SJCRH30 (cell line): ENCODE measurements at regions not wholly inside any gene's neighbourhood (a gene's known extent, or its start where the extent isn't known, plus 50 kb on each side); places are given as distances from the start of the nearest gene placed in this dataset.

Experiments used
- DNase-seq, 2 experiments: peaks; one replicate each; pipeline ENCODE4 v3.0.0-alpha.2; 2015 to 2020
- H3K27ac ChIP-seq: fragments of 250-450 bp; sonication (Bioruptor Pico); 2 replicates; pipeline ENCODE4 v1.5.1; 2020; ENCODE audit warnings: mild to moderate bottlenecking, moderate library complexity
- H3K27me3 ChIP-seq: fragments of 250-450 bp; sonication (Bioruptor Pico); 2 replicates; pipeline ENCODE4 v1.5.1; 2020; ENCODE audit warnings: mild to moderate bottlenecking, moderate library complexity
- H3K36me3 ChIP-seq: fragments of 250-450 bp; sonication (Bioruptor Pico); 2 replicates; pipeline ENCODE4 v1.5.1; 2020; ENCODE audit warnings: mild to moderate bottlenecking, moderate library complexity
- H3K4me1 ChIP-seq: fragments of 250-450 bp; sonication (Bioruptor Pico); 2 replicates; pipeline ENCODE4 v1.5.1; 2020; ENCODE audit warnings: mild to moderate bottlenecking, moderate library complexity
- H3K4me3 ChIP-seq: fragments of 250-450 bp; sonication (Bioruptor Pico); 2 replicates; pipeline ENCODE4 v1.5.1; 2020; ENCODE audit warnings: mild to moderate bottlenecking, moderate library complexity
- H3K9me3 ChIP-seq: fragments of 250-450 bp; sonication (Bioruptor Pico); replicated peaks from 2 replicates; pipeline ENCODE4 v1.5.1; 2020; ENCODE audit warnings: mild to moderate bottlenecking, moderate library complexity

DNA sequence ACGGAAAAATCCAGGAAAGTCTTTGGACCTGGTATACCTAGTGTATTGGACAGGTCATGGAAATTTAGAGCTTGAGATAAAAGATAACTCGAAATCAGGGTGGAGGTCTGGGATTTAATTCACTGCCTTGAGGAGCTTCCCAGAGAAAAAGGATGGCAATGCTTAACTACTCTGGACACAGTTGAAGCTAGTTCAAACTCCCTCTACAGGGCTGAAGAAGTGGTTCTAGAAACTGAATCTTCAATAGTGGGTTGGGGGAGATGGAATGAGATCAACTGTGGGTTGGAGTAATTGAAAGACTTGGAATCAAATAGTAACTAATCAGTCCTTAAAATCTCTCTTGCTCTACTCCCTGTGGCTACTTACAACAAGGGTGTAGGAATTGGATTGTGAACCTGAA is 600.1 kb downstream of the IRS1 start:
- Histone ChIP-seq H3K27me3 (no peaks in the 10 kb centered on the region), H3K4me1 (peaks cover 6% of the 10 kb centered on the region; the same call in 1 of the 2 replicates), H3K27ac (no peak overlapping the region), H3K9me3 (0 out of 2 replicates have a peak, but pooled peaks cover 4% of the 10 kb centered on the region), H3K4me3 (no peak overlapping the region), H3K36me3 (no peaks in the 10 kb centered on the region)
- no peak for DNase-seq

DNA sequence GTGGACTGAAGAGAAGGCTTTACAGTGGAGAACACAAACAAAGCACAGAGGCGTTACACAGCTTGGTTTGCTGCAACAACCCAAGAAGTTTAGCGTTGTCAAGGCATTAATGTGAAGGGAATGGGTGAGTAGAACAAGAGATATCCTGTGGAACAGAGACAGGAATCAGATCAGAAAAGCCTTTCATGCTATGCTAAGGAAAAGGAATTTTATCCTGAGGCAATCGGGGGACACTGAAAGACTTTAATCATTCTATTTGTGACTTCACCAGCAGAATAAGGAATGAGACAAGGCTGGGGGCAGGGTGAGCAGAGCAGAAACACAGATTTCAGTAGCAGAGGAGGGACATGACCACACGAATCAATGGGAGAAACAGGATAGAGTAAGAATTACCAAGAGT is 600.7 kb downstream of the IRS1 start:
- Histone ChIP-seq H3K27me3 (no peaks in the 10 kb centered on the region), H3K4me1 (peaks cover 6% of the 10 kb centered on the region; the same call in 1 of the 2 replicates), H3K36me3 (no peaks in the 10 kb centered on the region), H3K9me3 (0 out of 2 replicates have a peak, but pooled peaks cover 4% of the 10 kb centered on the region), H3K27ac (no peak overlapping the region), H3K4me3 (no peak overlapping the region)
- DNase-seq = no peak

- Histone ChIP-seq H3K4me1 (peaks cover 51% of the 10 kb centered on the region), H3K9me3 (no peaks in the 10 kb centered on the region), H3K4me3 (peak overlapping the region; percentile 14), H3K36me3 (no peaks in the 10 kb centered on the region), H3K27ac (peak overlapping the region; percentile 64), H3K27me3 (no peaks in the 10 kb centered on the region)
- peak; percentile 95 to 98 for DNase-seq
Measured at GRCh38 chr2:226190479-226191252, 609.0 kb downstream of the IRS1 start.

DNA sequence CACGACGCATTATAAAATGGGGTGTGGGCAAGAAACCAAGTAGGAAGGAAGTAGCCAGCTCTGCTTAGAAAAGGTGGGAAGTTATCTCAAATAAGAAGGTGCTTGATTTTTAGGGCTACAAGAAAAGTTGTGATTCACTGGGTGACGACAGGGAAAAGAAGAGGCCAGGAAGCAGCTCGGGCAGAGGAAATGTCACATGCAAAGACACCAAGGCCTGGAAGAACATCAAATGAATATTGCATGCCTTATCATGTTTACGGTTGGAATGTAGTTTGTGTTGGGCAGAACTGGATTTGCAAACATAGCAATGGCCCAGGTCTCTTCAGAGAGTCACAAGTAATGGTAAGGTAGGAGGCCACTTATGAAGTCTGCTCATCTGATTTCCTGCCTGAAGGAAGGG is 610.6 kb downstream of the IRS1 start:
- no peak overlapping the region for H3K27ac ChIP-seq
- H3K9me3 ChIP-seq = no peaks in the 10 kb centered on the region
- H3K27me3 ChIP-seq = no peaks in the 10 kb centered on the region
- H3K36me3 ChIP-seq = no peaks in the 10 kb centered on the region
- DNase-seq = no peak
- peaks cover 65% of the 10 kb centered on the region for H3K4me1 ChIP-seq
- H3K4me3 ChIP-seq = no peak overlapping the region

- Histone ChIP-seq H3K36me3 (no peaks in the 10 kb centered on the region), H3K9me3 (peaks cover 5% of the 10 kb centered on the region; the same call in 1 of the 2 replicates), H3K27me3 (no peaks in the 10 kb centered on the region), H3K27ac (peak overlapping the region; percentile 97; the same call in 1 of the 2 replicates), H3K4me3 (no peak overlapping the region), H3K4me1 (peaks cover 67% of the 10 kb centered on the region)
- DNase-seq = peak in 1 of 2 experiments; percentile 23
Measured at GRCh38 chr2:226187616-226188015, 612.0 kb downstream of the IRS1 start.

GRCh38 chr2:226187156-226187555 is 612.5 kb downstream of the IRS1 start:
- Histone ChIP-seq H3K27ac (peak overlapping the region; percentile 97; the same call in 1 of the 2 replicates), H3K36me3 (no peaks in the 10 kb centered on the region), H3K4me1 (peaks cover 65% of the 10 kb centered on the region), H3K9me3 (peaks cover 5% of the 10 kb centered on the region; the same call in 1 of the 2 replicates), H3K27me3 (no peaks in the 10 kb centered on the region), H3K4me3 (no peak overlapping the region)
- DNase-seq = peak in 1 of 2 experiments; percentile 13

DNA sequence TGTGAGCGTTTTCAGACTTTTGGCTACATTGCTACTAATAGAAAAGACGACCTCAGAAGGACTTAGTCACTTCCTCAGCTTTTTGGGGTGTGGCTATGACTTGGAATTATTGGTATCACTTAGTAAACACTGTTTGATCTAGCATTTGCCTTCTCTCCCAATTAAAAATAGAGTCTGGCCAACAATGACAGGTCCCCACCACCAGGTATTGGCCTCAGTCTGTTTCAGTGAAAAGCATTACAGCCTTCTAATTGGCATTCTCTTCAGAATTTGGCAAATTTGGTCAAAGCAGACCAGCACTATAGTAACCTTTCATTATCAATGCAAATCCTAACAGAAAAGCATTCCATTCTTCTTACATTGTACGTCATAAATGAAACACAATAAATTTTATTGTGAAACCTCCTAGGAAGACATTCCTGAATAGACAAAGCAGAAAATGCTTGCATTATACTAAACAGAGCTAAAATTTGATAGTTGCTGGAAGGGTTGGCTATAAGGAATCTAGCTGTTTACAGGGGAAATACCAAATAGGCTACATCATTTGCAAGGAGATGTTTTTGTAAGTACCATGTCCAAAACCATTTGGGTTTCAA is 613.9 kb downstream of the IRS1 start:
- peaks cover 5% of the 10 kb centered on the region; the same call in 1 of the 2 replicates for H3K9me3 ChIP-seq
- no peaks in the 10 kb centered on the region for H3K36me3 ChIP-seq
- peak overlapping the region; percentile 97 for H3K27ac ChIP-seq
- no peaks in the 10 kb centered on the region for H3K27me3 ChIP-seq
- peak; percentile 42 to 68 for DNase-seq
- H3K4me3 ChIP-seq = peak overlapping the region; percentile 49
- peaks cover 52% of the 10 kb centered on the region for H3K4me1 ChIP-seq

GRCh38 chr2:226184940-226185615 is 614.5 kb downstream of the IRS1 start:
- H3K27ac ChIP-seq = peak overlapping the region; percentile 97
- peak overlapping the region; percentile 49 for H3K4me3 ChIP-seq
- no peaks in the 10 kb centered on the region for H3K36me3 ChIP-seq
- peaks cover 46% of the 10 kb centered on the region for H3K4me1 ChIP-seq
- peak; percentile 92 to 93 for DNase-seq
- H3K9me3 ChIP-seq = peaks cover 5% of the 10 kb centered on the region; the same call in 1 of the 2 replicates
- no peaks in the 10 kb centered on the region for H3K27me3 ChIP-seq

- Histone ChIP-seq H3K36me3 (no peaks in the 10 kb centered on the region), H3K9me3 (peaks cover 5% of the 10 kb centered on the region; the same call in 1 of the 2 replicates), H3K27ac (peak overlapping the region; percentile 97), H3K4me1 (peaks cover 41% of the 10 kb centered on the region), H3K27me3 (no peaks in the 10 kb centered on the region), H3K4me3 (peak overlapping the region; percentile 49)
- peak in 1 of 2 experiments; percentile 13 for DNase-seq
Measured at GRCh38 chr2:226184540-226184939, 615.1 kb downstream of the IRS1 start.

DNA sequence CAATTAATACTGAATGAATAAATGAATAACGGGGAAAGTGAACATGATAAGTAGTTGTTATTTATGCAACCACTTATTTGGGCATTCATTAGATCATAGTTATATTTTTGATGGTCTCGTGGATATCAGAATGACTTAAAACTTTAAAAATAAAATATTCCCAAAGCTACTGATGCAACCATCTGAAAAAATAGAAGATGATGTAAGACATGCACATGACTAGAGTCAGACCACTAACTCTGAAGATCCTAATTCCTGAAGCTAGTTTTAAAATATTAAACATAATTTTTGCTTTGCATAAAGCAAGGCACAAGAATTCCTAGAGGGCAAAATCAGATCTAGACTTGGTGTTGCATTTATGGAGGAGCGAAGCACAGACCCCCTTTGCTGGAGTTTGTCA is 616.1 kb downstream of the IRS1 start:
- Histone ChIP-seq H3K27ac (no peak overlapping the region; the same call in 1 of the 2 replicates), H3K9me3 (peaks cover 5% of the 10 kb centered on the region; the same call in 1 of the 2 replicates), H3K4me1 (peaks cover 41% of the 10 kb centered on the region), H3K4me3 (no peak overlapping the region), H3K27me3 (no peaks in the 10 kb centered on the region), H3K36me3 (no peaks in the 10 kb centered on the region)
- DNase-seq = no peak

GRCh38 chr2:226183033-226183432 is 616.6 kb downstream of the IRS1 start:
- peaks cover 8% of the 10 kb centered on the region; the same call in 1 of the 2 replicates for H3K9me3 ChIP-seq
- H3K4me3 ChIP-seq = no peak overlapping the region
- H3K36me3 ChIP-seq = no peaks in the 10 kb centered on the region
- peaks cover 40% of the 10 kb centered on the region for H3K4me1 ChIP-seq
- H3K27me3 ChIP-seq = no peaks in the 10 kb centered on the region
- no peak overlapping the region for H3K27ac ChIP-seq
- no peak for DNase-seq

DNA sequence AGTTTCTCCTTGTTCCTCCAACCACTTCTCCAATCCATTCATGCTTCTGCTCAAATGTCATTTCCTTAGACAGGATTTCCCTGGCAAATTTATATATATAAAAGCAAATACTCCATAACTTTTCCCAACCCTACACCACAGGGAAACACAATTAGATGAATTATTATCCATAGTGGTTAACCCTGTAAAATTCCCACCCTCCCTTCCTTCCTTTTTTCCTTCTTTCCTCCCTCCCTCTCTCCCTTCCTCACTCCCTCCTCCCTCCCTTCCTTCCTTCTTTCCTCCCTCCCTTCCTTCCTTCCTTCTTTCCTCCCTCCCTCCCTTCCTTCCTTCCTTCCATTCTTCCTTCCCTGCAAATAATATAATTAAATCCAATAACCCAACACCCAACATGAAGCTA is 617.7 kb downstream of the IRS1 start:
- H3K9me3 ChIP-seq = peaks cover 8% of the 10 kb centered on the region
- no peaks in the 10 kb centered on the region for H3K36me3 ChIP-seq
- no peak overlapping the region for H3K27ac ChIP-seq
- no peak overlapping the region for H3K4me3 ChIP-seq
- no peak for DNase-seq
- H3K27me3 ChIP-seq = no peaks in the 10 kb centered on the region
- peaks cover 29% of the 10 kb centered on the region for H3K4me1 ChIP-seq

DNA sequence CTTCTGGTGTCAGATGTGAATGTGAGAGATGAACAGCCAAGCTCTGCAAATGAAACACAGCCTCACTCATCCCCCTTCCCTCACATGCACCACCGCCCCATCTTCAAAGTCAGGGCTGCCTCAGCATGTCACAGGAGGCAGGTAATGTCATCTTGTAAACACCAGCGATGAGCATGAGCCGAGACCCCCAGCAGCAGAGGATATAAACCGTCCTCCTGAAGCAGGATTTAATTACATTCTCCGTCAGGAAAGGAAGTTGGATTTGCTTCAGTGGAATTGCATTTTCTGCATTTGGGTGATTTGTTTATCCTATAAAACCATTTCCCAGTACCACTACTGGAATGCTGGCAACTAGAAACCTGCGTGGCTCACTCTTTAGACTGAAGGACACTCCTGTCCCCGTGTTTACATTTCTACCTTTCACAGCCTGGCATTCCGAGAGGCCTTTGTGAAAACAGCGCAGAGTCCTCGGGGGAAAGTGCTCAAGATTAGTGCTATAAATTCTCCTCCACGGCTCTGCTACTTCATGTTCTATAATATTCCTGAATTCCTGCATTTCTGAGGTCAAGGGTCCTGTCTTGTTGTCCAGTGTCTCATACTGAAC is 619.2 kb downstream of the IRS1 start:
- Histone ChIP-seq H3K36me3 (no peaks in the 10 kb centered on the region), H3K27me3 (no peaks in the 10 kb centered on the region)

DNA sequence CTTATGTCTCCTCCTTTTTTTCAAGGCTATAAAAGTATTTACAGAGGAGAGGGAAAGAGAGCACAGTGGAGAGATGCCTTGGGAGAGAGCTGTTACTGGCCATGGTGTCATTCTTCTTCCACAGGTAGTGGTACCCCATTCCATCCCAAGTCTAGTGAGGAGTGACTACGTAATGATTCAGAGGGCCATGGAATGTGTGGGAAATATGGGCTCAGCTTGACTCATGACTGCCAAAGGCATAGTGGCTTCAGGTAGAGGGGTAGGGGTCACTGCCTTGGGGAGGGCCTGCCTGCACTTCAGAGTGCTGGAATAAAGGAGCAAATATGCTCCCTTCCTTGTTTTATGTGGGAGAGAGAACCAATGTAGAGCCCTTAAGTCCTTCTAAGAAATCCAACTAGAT is 620.6 kb downstream of the IRS1 start:
- no peaks in the 10 kb centered on the region for H3K27me3 ChIP-seq
- DNase-seq = no peak

More for the DNA sequence above, 619.2 kb downstream of the IRS1 start:
- Histone ChIP-seq H3K4me3 (no peak overlapping the region), H3K9me3 (peaks cover 15% of the 10 kb centered on the region), H3K4me1 (peaks cover 14% of the 10 kb centered on the region), H3K27ac (no peak overlapping the region)
- no peak for DNase-seq

More for the DNA sequence above, 620.6 kb downstream of the IRS1 start:
- Histone ChIP-seq H3K4me1 (peaks cover 2% of the 10 kb centered on the region), H3K9me3 (peaks cover 15% of the 10 kb centered on the region), H3K27ac (no peak overlapping the region), H3K4me3 (no peak overlapping the region), H3K36me3 (no peaks in the 10 kb centered on the region)
